GM21723 (cell line): ENCODE measurements at regions not wholly inside any gene's neighbourhood (a gene's known extent, or its start where the extent isn't known, plus 50 kb on each side); places are given as distances from the start of the nearest gene placed in this dataset.

Source experiments
- ATAC-seq: cut with Tn5 transposase; IDR thresholded peaks from one replicate; pipeline ENCODE4 v1.9.1; 2021; ENCODE audit warnings: mild to moderate bottlenecking, moderate library complexity; ENCODE audit not compliant: unreplicated experiment

- ATAC-seq: no peak
Measured at GRCh38 chr16:52237823-52238222, 309.1 kb downstream of the TOX3 start.

- no peak for ATAC-seq
Measured at GRCh38 chr16:52235186-52235585, 311.8 kb downstream of the TOX3 start.

GRCh38 chr16:52234626-52235025, 312.3 kb downstream of the TOX3 start:
- ATAC-seq: no peak

GRCh38 chr16:52229471-52229870, 317.5 kb downstream of the TOX3 start:
- no peak for ATAC-seq

GRCh38 chr16:52227851-52228250, 319.1 kb downstream of the TOX3 start:
- ATAC-seq: no peak

GRCh38 chr16:52212841-52213240, 334.1 kb downstream of the TOX3 start:
- ATAC-seq: no peak

GRCh38 chr16:52209227-52209626, 337.7 kb downstream of the TOX3 start:
- no peak for ATAC-seq

GRCh38 chr16:52203096-52203495, 343.8 kb downstream of the TOX3 start:
- ATAC-seq: no peak

GRCh38 chr16:52193441-52193840, 353.5 kb downstream of the TOX3 start:
- no peak for ATAC-seq

GRCh38 chr16:52191531-52192134, 355.3 kb downstream of the TOX3 start:
- no peak for ATAC-seq

GRCh38 chr16:52184336-52184735, 362.6 kb downstream of the TOX3 start:
- no peak for ATAC-seq

GRCh38 chr16:52182840-52183239, 364.1 kb downstream of the TOX3 start:
- no peak for ATAC-seq

- no peak for ATAC-seq
Measured at GRCh38 chr16:52174168-52174567, 372.8 kb downstream of the TOX3 start.

- ATAC-seq: no peak
Measured at GRCh38 chr16:52171481-52171880, 375.5 kb downstream of the TOX3 start.

GRCh38 chr16:52167328-52167727, 379.6 kb downstream of the TOX3 start:
- no peak for ATAC-seq

- ATAC-seq: no peak
Measured at GRCh38 chr16:52165961-52166360, 381.0 kb downstream of the TOX3 start.

GRCh38 chr16:52149003-52149402, 397.9 kb downstream of the TOX3 start:
- ATAC-seq: no peak

- ATAC-seq: no peak
Measured at GRCh38 chr16:52141871-52142270, 405.1 kb downstream of the TOX3 start.

GRCh38 chr16:52128361-52128760, 418.6 kb downstream of the TOX3 start:
- ATAC-seq: no peak

GRCh38 chr16:52123842-52124241, 423.1 kb downstream of the TOX3 start:
- ATAC-seq: no peak

- no peak for ATAC-seq
Measured at GRCh38 chr16:52123061-52123839, 423.7 kb downstream of the TOX3 start.

- no peak for ATAC-seq
Measured at GRCh38 chr16:52117171-52117570, 429.8 kb downstream of the TOX3 start.

- no peak for ATAC-seq
Measured at GRCh38 chr16:52114379-52114778, 432.6 kb downstream of the TOX3 start.
